NOMO-1 (cell line): ENCODE measurements at regions not wholly inside any gene's neighbourhood (a gene's known extent, or its start where the extent isn't known, plus 50 kb on each side); places are given as distances from the start of the nearest gene placed in this dataset.

Source experiments
- DNase-seq, 2 experiments: peaks; one replicate each; lab custom pipeline; 2025; ENCODE audit not compliant: unreplicated experiment in 2 of 2; lab: John Stamatoyannopoulos, UW

DNA sequence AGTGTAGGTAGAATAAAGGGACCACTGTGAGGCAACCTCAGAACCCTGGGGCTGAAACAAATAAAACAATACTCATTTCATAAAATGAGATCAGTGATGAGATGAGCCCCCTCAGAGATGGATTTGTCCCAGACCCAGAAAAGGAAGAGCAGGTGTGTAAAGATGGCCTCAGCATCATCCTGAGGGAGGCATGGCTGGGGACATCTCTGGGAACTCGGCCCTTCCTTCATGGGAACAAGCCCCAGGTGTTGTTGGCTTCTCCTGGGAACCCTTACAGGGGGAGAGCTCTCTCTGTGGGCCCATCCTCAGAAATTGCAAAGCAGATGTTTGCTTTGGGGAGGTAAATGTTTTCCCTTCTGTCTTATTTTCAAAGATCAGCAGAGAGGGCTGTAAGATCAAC lies 133.2 kb upstream of the USP24 start:
- DNase-seq, result no peak

GRCh38 chr1:55347866-55348265 lies 132.7 kb upstream of the USP24 start:
- no peak for DNase-seq

- no peak for DNase-seq
Measured at GRCh38 chr1:55347041-55347440, 131.9 kb upstream of the USP24 start.

DNA sequence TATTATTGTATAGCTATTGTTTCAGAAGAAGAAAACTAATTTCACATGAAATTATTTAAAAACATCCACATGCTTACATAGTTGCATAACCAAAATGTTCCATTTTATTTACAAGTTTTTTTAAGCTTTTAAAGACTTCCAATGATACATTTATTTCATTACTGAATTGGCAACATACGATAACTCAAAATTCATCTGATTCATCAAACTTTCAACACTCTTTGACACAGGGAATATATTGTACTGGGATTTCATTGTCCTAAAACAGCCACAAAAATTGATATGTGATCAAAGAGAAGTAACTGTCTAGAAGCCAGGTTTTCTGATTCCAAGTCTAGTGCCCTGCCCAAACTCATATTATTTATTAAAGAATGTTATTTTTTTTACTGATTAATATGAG lies 131.4 kb upstream of the USP24 start:
- DNase-seq, result no peak

GRCh38 chr1:55339681-55340080 lies 124.5 kb upstream of the USP24 start:
- DNase-seq, result no peak

DNA sequence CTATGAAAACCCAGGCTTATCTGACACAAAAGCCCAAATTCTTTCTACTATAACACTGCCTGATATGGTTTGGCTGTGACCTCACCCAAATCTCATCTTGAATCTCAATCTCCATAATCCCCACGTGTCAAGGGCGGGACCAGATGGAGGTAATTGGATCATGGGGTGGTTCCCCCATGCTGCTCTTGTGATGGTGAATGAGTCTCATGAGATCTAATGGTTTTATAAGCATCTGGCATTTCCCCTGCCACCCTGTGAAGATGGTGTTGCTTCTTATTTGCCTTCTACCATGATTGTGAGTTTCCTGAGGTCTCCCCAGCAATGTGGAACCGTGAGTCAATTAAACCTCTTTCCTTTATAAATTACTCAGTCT lies 123.3 kb upstream of the USP24 start:
- DNase-seq, result no peak

GRCh38 chr1:55337801-55338447 lies 122.8 kb upstream of the USP24 start:
- peak; percentile 12 to 37 for DNase-seq

DNA sequence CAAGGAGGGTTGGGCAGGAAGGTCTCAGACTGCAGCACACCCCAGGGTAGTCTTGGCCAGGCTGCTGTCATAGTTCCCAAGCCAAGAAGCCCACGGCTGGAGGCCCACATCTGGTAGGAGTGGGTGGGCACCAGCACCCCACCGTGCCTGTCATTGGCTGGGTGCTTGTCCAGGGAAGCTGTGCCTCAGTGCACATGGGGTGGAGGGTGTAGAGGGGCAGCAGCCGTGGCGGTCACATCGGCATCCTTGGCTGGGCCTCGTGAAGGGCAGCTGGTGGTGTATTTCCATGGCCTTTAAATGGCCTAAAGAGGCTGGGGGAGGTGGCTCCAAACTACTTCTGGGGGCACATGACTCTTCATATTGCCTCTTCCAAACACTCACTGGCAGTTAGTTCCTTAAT lies 119.6 kb upstream of the USP24 start:
- DNase-seq, result no peak

DNA sequence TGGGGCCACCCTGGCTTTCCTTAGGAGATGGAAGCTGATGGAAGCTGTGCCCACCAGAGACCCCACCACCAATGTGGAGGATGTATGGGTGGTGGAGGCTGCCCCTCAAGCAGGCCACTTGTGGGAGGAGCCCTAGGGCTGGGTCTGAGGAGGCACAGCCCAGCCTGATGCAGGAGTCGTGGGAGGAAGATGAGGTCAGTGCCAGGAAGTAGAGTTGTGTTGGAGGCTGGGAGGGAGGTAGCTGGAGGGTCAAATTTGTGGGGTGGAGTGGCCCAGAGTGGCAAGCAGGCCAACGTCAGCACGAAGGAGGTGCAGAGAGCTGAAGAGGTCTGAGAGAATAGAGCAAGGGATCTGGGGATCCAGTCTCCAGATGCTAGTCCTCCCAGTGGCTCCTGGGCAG lies 119.0 kb upstream of the USP24 start:
- no peak for DNase-seq

- no peak for DNase-seq
Measured at GRCh38 chr1:55333461-55333860, 118.3 kb upstream of the USP24 start.

- no peak for DNase-seq
Measured at GRCh38 chr1:55331351-55331750, 116.2 kb upstream of the USP24 start.

- DNase-seq, result no peak
Measured at GRCh38 chr1:55329808-55330432, 114.8 kb upstream of the USP24 start.

- no peak for DNase-seq
Measured at GRCh38 chr1:55329091-55329490, 113.9 kb upstream of the USP24 start.

GRCh38 chr1:55326496-55327243 lies 111.5 kb upstream of the USP24 start:
- DNase-seq, result no peak

DNA sequence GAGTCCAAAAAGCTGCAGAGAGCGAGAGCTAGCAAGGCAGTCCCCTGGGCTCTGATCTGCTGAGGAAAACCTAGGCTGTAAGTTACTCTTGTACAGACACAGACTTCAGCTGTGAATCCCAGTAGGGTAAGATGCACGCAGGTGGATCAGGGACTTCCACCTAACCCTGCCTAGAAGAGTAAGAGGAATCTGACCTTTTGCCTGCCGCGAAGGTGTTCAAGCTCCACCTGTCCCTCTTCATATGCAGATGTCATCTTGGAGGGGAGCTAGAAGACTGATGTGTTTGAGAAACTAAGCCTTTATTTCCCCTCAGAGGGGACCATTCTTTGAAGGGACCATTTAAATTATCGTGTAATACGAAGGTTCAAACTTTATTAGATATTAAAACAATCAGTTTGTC lies 108.6 kb upstream of the USP24 start:
- DNase-seq, result no peak

GRCh38 chr1:55322842-55323241 lies 107.7 kb upstream of the USP24 start:
- DNase-seq, result no peak

DNA sequence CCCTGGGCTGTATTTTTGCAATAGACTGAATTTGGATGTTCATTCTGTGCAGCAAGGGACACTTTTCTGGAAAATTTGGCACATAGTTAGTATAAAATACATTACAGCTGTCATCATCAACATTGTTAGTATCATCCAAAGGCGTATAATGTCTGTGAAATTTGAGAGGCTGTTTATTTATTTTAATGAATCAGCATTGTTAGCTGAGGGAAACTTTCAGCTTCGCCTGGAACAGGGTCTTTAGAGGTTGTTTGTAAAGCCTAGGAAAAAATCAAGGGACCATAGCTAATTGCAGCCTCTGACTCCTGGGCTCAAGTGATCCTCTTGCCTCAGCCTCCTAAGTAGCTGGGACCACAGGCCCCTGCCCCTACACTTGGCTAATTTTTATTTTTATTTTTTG lies 106.8 kb upstream of the USP24 start:
- no peak for DNase-seq

- DNase-seq, result no peak
Measured at GRCh38 chr1:55320891-55321290, 105.7 kb upstream of the USP24 start.

GRCh38 chr1:55318116-55318817 lies 103.1 kb upstream of the USP24 start:
- DNase-seq, result peak; percentile 17 to 44

DNA sequence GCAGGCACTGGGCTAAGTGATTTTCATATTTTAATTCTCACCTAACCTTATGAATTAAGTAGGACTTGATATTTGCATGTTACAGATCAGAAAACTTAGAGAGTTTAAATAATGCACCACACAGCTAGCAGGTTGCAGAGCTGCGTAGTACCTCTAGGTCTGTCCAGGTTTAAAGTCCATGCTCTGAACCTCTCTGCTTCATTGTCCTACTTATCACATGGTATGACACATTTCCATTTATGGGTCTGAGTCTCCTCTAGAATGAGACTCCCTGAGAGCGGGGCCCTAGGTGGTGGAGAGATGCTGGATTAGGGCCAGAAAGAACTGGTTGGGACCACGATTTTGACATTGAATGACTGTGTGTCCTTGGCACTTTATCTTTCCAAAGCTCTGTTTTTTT lies 102.5 kb upstream of the USP24 start:
- DNase-seq, result no peak

DNA sequence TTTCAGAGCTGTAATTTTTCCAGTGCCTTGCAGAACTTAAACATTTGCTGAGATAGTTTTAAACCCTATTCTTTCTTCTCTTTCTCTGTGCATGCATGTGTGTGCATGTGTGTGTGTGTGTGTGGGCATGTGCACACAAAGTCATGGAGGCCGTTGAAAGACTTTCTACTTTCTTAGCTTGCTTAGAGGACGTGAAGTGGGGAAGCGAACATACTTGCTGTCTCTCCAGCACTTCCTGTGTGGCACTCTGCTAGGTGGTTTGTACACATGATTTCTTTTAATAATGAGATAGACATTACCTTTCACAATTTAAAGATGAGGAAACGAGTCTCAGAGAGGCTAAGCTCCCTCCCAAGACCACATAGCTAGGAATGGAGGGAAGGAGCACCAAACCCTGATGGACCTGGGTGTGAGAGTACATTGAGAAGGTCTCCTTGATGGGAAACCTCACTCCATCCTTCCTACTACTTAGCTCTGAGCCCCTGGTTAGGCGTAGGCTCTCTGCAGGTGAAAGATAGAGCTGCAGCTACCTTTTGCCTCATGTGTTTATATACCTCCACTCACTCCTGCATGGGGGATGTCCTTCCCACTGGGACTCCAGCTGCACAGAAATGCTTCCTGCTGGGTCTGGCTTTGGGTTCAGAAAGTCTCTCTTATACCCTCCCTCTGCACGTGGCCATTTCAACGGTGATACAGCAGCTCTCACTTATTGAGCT lies 101.9 kb upstream of the USP24 start:
- no peak for DNase-seq
